ENCODE measurements at regions not wholly inside any gene's neighbourhood (a gene's known extent, or its start where the extent isn't known, plus 50 kb on each side); places are given as distances from the start of the nearest gene placed in this dataset.

GRCh38 chr12:105554856-105555255 is 224.4 kb downstream of the C12orf75 start:
- Histone ChIP-seq H3K4me3 (no peak overlapping the region), H3K9me3 (no peaks in the 10 kb centered on the region), H3K27me3 (no peaks in the 10 kb centered on the region), H3K27ac (no peak overlapping the region), H3K4me1 (no peaks in the 10 kb centered on the region), H3K36me3 (no peaks in the 10 kb centered on the region)
- DNase-seq (no peak), ATAC-seq (no peak)
- no peak for TF ChIP-seq CTCF (IDR thresholded peaks at IDR 0.05)
- intact Hi-C loops (cut with DNase I): no loop called here

- intact Hi-C loops (cut with DNase I): no loop called here
- TF ChIP-seq CTCF (IDR thresholded peaks at IDR 0.05): no peak
- Histone ChIP-seq H3K27ac (no peak overlapping the region), H3K27me3 (no peaks in the 10 kb centered on the region), H3K36me3 (no peaks in the 10 kb centered on the region), H3K9me3 (no peaks in the 10 kb centered on the region), H3K4me3 (no peak overlapping the region), H3K4me1 (no peaks in the 10 kb centered on the region)
- DNase-seq: no peak
- no peak for ATAC-seq
Measured at GRCh38 chr12:105555556-105556295, 225.2 kb downstream of the C12orf75 start.

GRCh38 chr12:105559310-105559709 is 228.8 kb downstream of the C12orf75 start:
- intact Hi-C loops (cut with DNase I): no loop called here
- H3K36me3 ChIP-seq: no peaks in the 10 kb centered on the region
- no peak overlapping the region for H3K4me3 ChIP-seq
- DNase-seq: no peak
- no peak for TF ChIP-seq CTCF (IDR thresholded peaks at IDR 0.05)
- H3K27me3 ChIP-seq: no peaks in the 10 kb centered on the region
- H3K27ac ChIP-seq: no peak overlapping the region
- H3K4me1 ChIP-seq: no peaks in the 10 kb centered on the region
- ATAC-seq: no peak
- no peaks in the 10 kb centered on the region for H3K9me3 ChIP-seq

GRCh38 chr12:105561546-105562198 is 231.2 kb downstream of the C12orf75 start:
- Histone ChIP-seq H3K4me3 (no peak overlapping the region), H3K9me3 (no peaks in the 10 kb centered on the region), H3K27ac (no peak overlapping the region), H3K4me1 (no peaks in the 10 kb centered on the region), H3K36me3 (no peaks in the 10 kb centered on the region), H3K27me3 (no peaks in the 10 kb centered on the region)
- no peak for TF ChIP-seq CTCF (IDR thresholded peaks at IDR 0.05)
- DNase-seq (no peak), ATAC-seq (no peak)
- intact Hi-C loops (cut with DNase I): no loop called here

GRCh38 chr12:105562199-105562971 is 231.9 kb downstream of the C12orf75 start:
- no peak for ATAC-seq
- Histone ChIP-seq H3K27ac (no peak overlapping the region), H3K4me3 (no peak overlapping the region)

More at GRCh38 chr12:105562199-105562971, 231.9 kb downstream of the C12orf75 start:
- H3K4me1 ChIP-seq: no peaks in the 10 kb centered on the region
- TF ChIP-seq CTCF (IDR thresholded peaks at IDR 0.05): no peak
- H3K9me3 ChIP-seq: no peaks in the 10 kb centered on the region
- intact Hi-C loops (cut with DNase I): no loop called here
- H3K36me3 ChIP-seq: no peaks in the 10 kb centered on the region
- DNase-seq: no peak
- no peaks in the 10 kb centered on the region for H3K27me3 ChIP-seq
